Activated naive CD8-positive, alpha-beta T cell treated with anti-CD3 and anti-CD28 coated beads, Interleukin-2, amount 50 U/mL, for 24 hours (primary cell): ENCODE measurements at regions not wholly inside any gene's neighbourhood (a gene's known extent, or its start where the extent isn't known, plus 50 kb on each side); places are given as distances from the start of the nearest gene placed in this dataset.
A peak's percentile ranks its signal among the peaks of the same experiment; 100 is the strongest.

Source experiments
- ATAC-seq: fragments of 150-1000 bp; cut with Tn5 transposase; one replicate; pipeline ENCODE4 v1.10.0; 2021
- DNase-seq: peaks from one replicate; pipeline ENCODE4 v3.0.0; 2021
- H3K27ac Mint-ChIP-seq: one replicate; pipeline ENCODE4 v1.8.0; 2021; ENCODE audit warnings: mild to moderate bottlenecking, mixed read lengths
- H3K27me3 Mint-ChIP-seq: one replicate; pipeline ENCODE4 v1.8.0; 2021; ENCODE audit warnings: mixed read lengths
- H3K36me3 Mint-ChIP-seq: one replicate; pipeline ENCODE4 v1.8.0; 2021; ENCODE audit warnings: low read depth, mixed read lengths
- H3K4me1 Mint-ChIP-seq: one replicate; pipeline ENCODE4 v1.8.0; 2021; ENCODE audit warnings: mixed read lengths
- H3K4me3 Mint-ChIP-seq: one replicate; pipeline ENCODE4 v1.8.0; 2021; ENCODE audit warnings: mild to moderate bottlenecking, moderate library complexity, mixed read lengths
- H3K9me3 Mint-ChIP-seq: one replicate; pipeline ENCODE4 v1.8.0; 2021; ENCODE audit warnings: mixed read lengths

DNA sequence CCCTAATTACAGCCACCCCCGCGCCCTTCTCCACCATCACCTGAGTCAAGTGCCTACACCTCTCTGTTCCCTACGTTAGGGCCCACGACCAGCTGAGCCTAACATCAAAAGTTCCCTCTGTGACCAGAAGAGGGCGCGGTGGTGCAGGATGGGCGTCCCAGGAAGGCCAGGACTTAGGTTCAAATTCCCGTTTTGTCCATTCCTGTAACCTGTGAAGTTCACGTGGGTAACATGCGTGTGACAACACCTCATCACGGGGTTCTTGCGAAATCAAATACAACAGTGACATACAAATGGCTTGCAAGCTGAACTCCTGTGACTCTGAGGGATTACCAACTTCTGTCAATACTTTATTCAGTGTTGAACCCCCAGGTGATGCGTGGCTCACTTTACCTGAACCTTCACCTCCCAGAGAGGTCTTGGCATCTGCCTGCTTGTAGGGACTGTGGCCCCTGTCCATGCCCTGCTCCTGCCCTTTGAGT is 207.9 kb downstream of the ARL4C start:
- ATAC-seq (no peak), DNase-seq (peak; percentile 81)
- Mint-ChIP-seq H3K9me3 (no peaks in the 10 kb centered on the region), H3K27ac (peak overlapping the region; percentile 92), H3K27me3 (no peaks in the 10 kb centered on the region), H3K4me3 (peak overlapping the region; percentile 69), H3K36me3 (peaks cover 2% of the 10 kb centered on the region), H3K4me1 (peaks cover 72% of the 10 kb centered on the region)

DNA sequence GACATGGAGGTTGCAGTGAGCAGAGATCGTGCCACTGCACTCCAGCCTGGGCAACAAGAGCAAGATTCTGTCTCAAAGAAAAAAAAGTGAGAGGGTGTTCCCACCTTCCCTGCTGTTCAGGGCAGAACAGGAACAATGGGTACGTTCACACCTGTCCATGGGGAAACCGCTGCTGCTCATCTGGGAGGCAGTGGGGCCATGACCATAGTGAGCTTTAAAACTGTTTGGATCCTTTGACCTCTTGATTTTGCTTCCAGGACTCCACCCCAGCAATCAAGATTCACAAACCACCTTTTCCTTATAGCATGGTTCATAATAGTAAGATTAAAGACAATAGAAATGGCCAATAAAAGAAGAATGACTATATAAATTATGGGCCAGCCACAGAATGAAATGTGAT is 209.2 kb downstream of the ARL4C start:
- H3K36me3 Mint-ChIP-seq: peaks cover 4% of the 10 kb centered on the region

DNA sequence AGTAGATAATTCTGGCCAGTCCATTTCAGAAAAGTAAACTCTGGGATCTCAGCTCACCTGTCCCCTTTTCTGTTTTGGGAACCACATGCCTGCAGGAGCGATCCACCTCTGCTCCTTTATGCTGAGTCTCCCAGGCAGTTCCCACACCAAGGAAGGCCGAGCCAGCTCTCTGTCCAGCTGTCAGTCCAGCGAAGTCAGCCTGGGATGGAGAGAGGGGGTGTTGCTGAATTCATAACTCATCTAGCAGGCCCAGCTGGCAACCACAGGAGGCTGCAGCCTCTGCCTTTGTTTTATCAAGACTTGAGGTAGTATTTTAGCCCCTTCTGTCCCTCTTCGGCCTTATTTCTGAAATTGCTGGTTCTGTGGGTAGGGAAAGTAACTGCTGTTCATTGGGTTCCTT is 209.9 kb downstream of the ARL4C start:
- no peak for ATAC-seq
- Mint-ChIP-seq H3K27ac (no peak overlapping the region), H3K36me3 (peaks cover 5% of the 10 kb centered on the region), H3K9me3 (peaks cover 6% of the 10 kb centered on the region), H3K27me3 (no peaks in the 10 kb centered on the region), H3K4me3 (no peak overlapping the region), H3K4me1 (peaks cover 59% of the 10 kb centered on the region)
- no peak for DNase-seq

More for the DNA sequence above, 209.2 kb downstream of the ARL4C start:
- Mint-ChIP-seq H3K4me1 (peaks cover 63% of the 10 kb centered on the region), H3K27ac (no peak overlapping the region), H3K9me3 (peaks cover 2% of the 10 kb centered on the region), H3K4me3 (no peak overlapping the region), H3K27me3 (no peaks in the 10 kb centered on the region)
- no peak for ATAC-seq
- no peak for DNase-seq

DNA sequence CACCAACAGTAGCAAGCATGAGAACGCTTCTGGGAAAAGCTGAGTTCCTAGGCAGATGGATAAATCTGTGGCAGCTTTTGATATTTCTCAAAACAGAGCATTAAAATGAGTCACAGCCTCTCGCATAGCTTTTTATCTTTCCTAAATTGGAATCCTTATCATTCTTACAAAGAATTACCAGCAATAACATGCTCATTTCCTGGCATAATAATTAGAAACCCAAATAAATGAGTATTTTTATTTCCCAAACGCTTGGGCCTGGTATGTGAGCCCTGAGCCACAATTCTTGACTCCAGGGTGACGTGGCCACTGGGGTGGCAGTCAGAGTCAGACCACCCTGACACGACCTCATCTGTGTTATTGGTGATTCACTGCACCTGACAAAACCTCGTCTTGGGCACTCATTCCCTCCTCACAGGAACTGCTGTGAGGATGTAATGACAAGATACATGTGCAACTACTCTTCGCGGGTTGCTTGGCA is 210.7 kb downstream of the ARL4C start:
- Mint-ChIP-seq H3K4me3 (no peak overlapping the region), H3K27ac (peak overlapping the region; percentile 43), H3K4me1 (peaks cover 51% of the 10 kb centered on the region), H3K9me3 (peaks cover 6% of the 10 kb centered on the region), H3K27me3 (no peaks in the 10 kb centered on the region), H3K36me3 (peaks cover 5% of the 10 kb centered on the region)
- no peak for DNase-seq
- ATAC-seq: no peak

DNA sequence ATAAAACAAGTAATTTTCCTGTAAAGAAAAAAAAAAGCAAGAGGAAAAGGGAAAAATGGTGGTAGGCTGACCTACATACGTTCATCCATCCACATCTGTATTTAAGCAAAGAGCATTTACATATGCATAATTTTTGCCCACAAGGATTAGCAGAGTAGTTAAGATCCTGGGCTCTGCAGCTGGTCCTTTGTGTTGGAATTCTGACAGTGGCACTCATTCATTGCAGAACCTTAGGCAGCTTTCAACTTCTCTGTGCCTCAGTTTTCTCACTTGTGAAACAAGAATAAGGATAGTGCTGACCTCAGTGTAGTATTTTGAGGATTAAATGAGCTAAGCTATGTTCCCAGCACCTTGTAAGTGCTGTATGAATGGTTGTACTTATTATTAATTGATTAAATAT is 211.3 kb downstream of the ARL4C start:
- H3K4me3 Mint-ChIP-seq: no peak overlapping the region
- ATAC-seq: no peak
- no peak overlapping the region for H3K27ac Mint-ChIP-seq
- peaks cover 6% of the 10 kb centered on the region for H3K9me3 Mint-ChIP-seq
- DNase-seq: no peak
- H3K27me3 Mint-ChIP-seq: no peaks in the 10 kb centered on the region
- peaks cover 50% of the 10 kb centered on the region for H3K4me1 Mint-ChIP-seq
- H3K36me3 Mint-ChIP-seq: peaks cover 5% of the 10 kb centered on the region

DNA sequence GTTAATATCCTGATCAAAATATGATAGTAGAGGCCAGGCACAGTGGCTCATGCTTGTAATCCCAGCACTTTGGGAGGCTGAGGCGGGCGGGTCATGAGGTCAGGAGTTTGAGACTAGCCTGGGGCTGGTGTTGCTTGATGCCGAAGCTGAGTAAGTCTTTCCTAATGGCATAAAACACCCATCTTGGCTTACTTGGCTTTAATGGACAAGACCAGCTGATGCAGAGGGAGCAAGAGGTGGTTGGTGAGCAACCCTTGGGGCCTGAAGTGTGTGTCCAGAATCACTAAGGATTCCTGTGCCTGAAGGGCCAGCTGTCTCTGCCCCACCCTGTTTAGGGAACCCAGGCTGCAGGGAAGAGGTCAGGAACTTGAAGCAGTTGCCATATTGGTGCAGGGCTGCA is 217.2 kb downstream of the ARL4C start:
- Mint-ChIP-seq H3K9me3 (peaks cover 16% of the 10 kb centered on the region), H3K27ac (peak overlapping the region; percentile 78), H3K4me3 (no peak overlapping the region), H3K36me3 (peaks cover 21% of the 10 kb centered on the region), H3K27me3 (no peaks in the 10 kb centered on the region), H3K4me1 (peaks cover 45% of the 10 kb centered on the region)
- ATAC-seq: no peak
- DNase-seq: no peak

DNA sequence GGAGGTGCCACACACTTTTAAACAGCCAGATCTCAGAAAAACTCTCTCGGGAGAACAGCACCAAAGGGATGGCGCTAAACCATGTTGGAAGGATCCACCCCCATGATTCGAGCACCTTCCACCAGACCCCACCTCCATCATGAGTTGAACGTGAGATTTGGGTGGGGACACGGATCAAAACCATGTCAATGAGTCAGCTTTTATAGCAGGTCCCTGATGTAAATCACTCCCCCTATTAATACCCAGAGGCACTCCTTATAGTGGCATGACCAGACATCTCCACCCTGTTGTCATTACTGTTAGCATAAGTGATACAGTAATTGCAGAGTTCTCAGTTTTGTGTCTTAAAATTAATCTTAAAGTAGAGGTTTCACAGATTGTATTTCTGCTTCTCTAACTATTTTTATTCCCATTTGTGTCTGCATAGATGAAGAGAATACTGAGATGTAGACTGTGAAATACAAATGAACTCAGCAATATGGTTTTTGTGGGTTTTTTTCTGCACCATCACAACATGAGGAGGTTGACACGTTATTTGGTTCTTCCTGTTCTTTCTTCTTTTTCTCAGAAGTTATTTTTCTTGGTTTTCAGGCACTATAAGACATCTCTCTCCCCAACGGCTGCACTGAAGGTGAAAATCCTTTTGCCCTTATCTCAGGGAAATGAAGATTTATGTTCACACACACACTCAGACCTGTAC is 218.2 kb downstream of the ARL4C start:
- ATAC-seq (peak; percentile 38), DNase-seq (no peak)
- Mint-ChIP-seq H3K9me3 (peaks cover 16% of the 10 kb centered on the region), H3K27ac (peak overlapping the region; percentile 78), H3K4me1 (peaks cover 52% of the 10 kb centered on the region), H3K36me3 (peaks cover 26% of the 10 kb centered on the region), H3K27me3 (no peaks in the 10 kb centered on the region), H3K4me3 (no peak overlapping the region)

DNA sequence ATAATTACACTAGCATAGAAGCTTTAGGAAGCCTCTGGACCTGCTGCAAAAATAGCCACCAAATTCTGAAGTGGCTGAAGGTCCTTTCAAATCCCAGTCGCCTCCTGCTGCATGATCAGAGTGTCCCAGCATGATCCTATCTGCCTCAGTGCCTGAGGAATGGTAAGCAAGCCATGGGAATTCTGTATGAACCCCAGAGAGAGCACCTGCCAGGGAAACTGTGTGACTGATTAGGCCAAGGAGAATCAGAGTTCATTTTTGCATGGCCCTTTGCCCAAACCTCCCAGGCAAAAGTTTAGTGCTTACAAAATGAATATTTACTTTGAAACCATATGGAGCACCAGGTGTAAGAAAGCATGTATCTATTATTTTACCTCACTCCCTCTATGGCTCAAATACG is 221.4 kb downstream of the ARL4C start:
- peaks cover 68% of the 10 kb centered on the region for H3K4me1 Mint-ChIP-seq
- ATAC-seq (no peak), DNase-seq (no peak)
- H3K9me3 Mint-ChIP-seq: peaks cover 14% of the 10 kb centered on the region
- H3K27me3 Mint-ChIP-seq: no peaks in the 10 kb centered on the region
- peaks cover 28% of the 10 kb centered on the region for H3K36me3 Mint-ChIP-seq
- H3K4me3 Mint-ChIP-seq: no peak overlapping the region
- H3K27ac Mint-ChIP-seq: no peak overlapping the region

DNA sequence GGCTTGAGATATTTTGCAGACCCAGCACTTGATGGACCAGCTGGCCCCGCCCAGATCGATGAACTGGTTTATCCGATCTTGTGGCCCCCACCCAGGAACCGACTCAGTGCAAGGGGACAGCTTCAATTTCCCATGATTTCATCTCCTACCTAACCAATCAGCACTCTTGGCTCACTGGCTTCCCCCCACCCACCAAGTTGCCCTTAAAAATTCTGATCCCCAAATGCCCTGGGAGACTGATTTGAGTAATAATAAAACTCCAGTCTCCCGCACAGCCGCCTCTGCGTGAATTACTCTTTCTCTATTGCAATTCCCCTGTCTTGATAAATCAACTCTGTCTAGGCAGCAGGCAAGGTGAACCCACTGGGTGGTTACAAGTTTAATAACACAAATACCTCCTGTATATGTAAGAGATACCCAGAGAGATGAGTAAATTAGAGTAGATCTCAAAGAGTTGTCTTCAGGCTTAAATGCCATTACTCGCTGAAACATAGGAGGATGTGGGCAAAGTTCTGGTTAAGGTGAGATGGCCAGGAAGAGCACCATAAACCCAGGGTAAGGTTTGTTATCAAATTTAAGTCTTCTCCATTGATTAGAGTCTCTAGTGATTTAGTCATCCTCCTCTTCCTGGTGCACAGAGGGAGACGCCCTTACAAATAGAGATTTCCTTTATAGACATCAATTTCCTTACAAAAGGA is 222.8 kb downstream of the ARL4C start:
- DNase-seq (peak; percentile 72), ATAC-seq (peak; percentile 89)
- peak overlapping the region; percentile 47 for H3K4me3 Mint-ChIP-seq
- H3K27me3 Mint-ChIP-seq: no peaks in the 10 kb centered on the region
- peaks cover 9% of the 10 kb centered on the region for H3K9me3 Mint-ChIP-seq
- H3K4me1 Mint-ChIP-seq: peaks cover 73% of the 10 kb centered on the region
- peak overlapping the region; percentile 88 for H3K27ac Mint-ChIP-seq
- peaks cover 23% of the 10 kb centered on the region for H3K36me3 Mint-ChIP-seq

DNA sequence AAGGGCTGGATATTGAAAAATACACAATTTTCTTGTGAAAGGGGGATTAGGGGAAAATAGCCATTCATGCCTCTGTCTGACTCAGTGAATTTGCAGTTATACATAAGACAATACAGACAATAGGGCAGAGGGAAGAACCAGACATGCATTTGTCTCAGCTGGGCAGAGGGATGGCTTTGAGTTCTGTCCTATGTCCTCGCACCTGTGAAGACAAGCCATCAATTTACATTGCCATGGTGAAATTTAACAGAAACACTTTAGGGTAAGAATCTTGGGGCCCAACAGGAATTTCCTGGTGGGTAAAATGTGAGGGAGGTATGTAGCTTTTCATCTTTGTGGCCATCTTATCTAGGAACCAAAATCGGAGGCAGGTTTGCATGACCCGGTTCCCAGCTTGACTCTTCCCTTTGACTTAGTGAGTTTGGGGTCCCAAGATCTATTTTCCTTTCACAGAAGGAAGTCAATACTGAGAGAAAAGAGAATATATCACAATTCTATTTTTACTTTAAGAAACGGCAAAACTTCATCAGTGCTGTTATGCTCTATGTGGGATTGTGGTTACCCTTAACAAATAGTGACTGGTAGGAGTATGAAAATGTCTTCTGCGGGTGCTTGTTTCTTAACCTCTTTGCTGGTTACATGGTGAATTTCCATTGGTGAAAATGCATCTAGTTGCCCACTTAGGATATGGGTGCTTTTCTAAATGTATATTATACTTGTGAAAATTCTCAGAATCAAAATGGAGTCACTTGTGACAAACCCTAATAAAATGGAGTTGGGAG is 221.8 kb downstream of the SPP2 start:
- peak overlapping the region; percentile 27 for H3K4me3 Mint-ChIP-seq
- no peaks in the 10 kb centered on the region for H3K27me3 Mint-ChIP-seq
- ATAC-seq (peak; percentile 50), DNase-seq (no peak)
- peaks cover 4% of the 10 kb centered on the region for H3K9me3 Mint-ChIP-seq
- peaks cover 16% of the 10 kb centered on the region for H3K36me3 Mint-ChIP-seq
- peak overlapping the region; percentile 88 for H3K27ac Mint-ChIP-seq
- peaks cover 65% of the 10 kb centered on the region for H3K4me1 Mint-ChIP-seq

DNA sequence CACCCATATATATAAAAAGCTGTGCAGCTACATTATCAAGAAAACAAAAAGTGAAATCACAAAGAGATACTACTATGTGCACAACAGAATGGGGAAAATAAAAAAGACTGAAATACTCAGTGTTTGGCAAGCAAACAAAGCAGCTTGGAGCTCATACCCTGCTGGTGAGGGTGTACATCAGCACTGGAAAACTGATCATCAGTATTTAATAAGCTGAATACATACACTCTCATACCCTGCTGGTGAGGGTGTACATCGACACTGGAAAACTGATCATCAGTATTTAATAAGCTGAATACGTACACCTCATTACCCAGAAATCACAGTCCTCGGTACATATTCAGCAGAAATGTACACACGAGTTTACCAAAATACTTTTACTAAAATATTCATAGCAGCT is 220.8 kb downstream of the SPP2 start:
- DNase-seq (no peak), ATAC-seq (no peak)
- Mint-ChIP-seq H3K36me3 (peaks cover 14% of the 10 kb centered on the region), H3K9me3 (peaks cover 4% of the 10 kb centered on the region), H3K4me3 (no peak overlapping the region), H3K4me1 (peaks cover 62% of the 10 kb centered on the region), H3K27me3 (no peaks in the 10 kb centered on the region), H3K27ac (no peak overlapping the region)

DNA sequence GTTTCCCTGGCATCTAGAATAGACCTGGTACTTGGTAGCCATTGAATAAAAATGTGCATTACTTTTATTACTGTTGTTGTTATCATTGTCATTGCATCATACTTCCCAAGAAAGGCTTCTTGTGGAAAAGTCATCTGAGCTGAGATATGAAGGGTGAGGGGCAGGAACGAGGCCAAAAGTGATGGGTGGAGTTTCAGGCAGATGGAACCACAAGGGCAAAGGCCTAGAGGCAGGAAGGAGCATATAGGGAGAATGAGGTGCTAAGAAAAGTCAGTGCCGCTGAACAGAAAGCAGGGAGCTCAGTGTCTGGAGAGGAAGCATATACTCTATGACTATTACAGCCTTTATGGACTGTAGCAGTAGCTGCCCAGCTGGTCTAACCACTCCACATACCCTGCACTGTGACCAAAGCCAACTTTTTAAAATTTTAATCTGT is 219.3 kb downstream of the SPP2 start:
- ATAC-seq: no peak
- Mint-ChIP-seq H3K4me1 (peaks cover 60% of the 10 kb centered on the region), H3K9me3 (peaks cover 4% of the 10 kb centered on the region), H3K36me3 (peaks cover 13% of the 10 kb centered on the region), H3K4me3 (no peak overlapping the region), H3K27ac (peak overlapping the region; percentile 12), H3K27me3 (no peaks in the 10 kb centered on the region)
- no peak for DNase-seq

DNA sequence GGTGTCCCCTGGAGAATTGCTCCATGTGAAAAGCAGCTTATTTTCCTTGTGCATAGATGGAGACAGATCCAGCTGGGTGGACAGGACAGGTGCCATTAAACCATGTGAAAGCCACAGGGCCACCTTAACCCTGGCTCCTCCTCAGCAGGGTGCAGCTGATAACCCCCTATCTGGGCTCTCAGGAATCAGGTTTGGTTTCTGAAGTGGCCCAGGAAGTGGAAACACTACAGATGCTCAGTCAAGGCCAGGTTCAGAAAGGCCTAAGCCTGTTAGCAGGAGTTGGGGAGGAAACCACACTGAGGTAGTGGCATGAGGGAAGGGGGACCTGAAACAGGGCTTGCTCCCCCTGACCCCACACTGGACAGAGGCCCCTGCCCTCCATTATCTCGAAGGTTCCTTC is 217.0 kb downstream of the SPP2 start:
- no peak for ATAC-seq
- peaks cover 3% of the 10 kb centered on the region for H3K9me3 Mint-ChIP-seq
- H3K36me3 Mint-ChIP-seq: no peaks in the 10 kb centered on the region
- H3K4me3 Mint-ChIP-seq: no peak overlapping the region
- peaks cover 39% of the 10 kb centered on the region for H3K4me1 Mint-ChIP-seq
- no peak overlapping the region for H3K27ac Mint-ChIP-seq
- DNase-seq: no peak
- H3K27me3 Mint-ChIP-seq: no peaks in the 10 kb centered on the region

DNA sequence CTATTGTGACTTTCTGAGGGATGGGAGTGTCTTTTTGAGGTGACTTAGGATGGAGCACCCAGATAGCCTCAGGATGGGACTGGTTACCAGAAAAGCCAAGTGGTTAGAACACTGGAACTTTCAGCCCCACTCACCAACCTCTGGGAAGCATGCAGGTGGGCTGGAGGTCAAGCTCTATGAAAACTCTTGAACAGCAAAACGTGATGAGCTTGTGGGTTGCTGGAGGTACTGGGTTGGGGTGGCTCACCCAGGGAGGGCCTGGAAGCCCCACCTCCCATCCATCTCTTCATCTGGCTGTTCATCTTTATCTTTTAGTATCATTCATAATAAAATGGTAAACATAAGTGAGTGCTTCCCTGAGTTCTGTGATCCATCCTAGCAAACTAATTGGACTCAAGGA is 216.4 kb downstream of the SPP2 start:
- Mint-ChIP-seq H3K36me3 (no peaks in the 10 kb centered on the region), H3K27me3 (no peaks in the 10 kb centered on the region), H3K27ac (no peak overlapping the region), H3K4me3 (no peak overlapping the region), H3K9me3 (peaks cover 3% of the 10 kb centered on the region), H3K4me1 (peaks cover 33% of the 10 kb centered on the region)
- ATAC-seq (no peak), DNase-seq (no peak)
